ENCODE measurements at regions not wholly inside any gene's neighbourhood (a gene's known extent, or its start where the extent isn't known, plus 50 kb on each side); places are given as distances from the start of the nearest gene placed in this dataset.
"Not testable (repeated sequence)": the region's sequence is repeated elsewhere in the genome, so short reads cannot be mapped to it uniquely, and the experiment has no call there.

DNA sequence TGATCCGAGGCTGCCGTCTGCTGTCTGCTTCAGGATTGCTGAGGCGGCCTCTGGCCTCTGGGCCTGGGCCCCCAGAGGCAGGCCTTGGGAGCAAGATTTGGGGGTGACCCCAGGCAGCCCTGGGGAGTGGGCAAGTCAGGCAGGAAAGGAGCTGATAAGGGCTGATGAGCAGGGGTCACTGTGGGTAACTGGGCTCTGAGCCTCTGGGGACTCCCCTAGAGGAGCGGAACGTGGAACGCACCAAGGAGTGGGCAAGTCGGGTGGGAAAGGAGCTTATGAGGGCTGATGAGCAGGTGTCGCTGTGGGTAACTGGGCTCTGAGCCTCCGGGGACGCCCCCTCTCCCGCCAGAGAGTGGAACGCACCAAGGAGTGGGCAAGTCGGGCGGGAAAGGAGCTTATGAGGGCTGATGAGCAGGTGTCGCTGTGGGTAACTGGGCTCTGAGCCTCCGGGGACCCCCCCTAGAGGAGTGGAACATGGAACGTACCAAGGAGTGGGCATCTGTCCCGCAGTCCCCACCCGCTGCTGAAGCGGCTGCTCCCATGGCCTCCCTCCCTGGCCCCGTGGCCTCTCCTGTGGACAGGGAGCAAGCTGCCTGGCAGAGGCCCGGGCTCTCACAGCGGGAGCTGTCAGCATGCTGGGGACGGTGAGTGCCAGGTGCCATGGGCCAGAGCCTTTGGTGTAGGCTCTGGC lies 152.3 kb upstream of the ZNF469 start:
- not testable (repeated sequence) for DNase-seq

GRCh38 chr16:88230967-88231615 lies 151.7 kb upstream of the ZNF469 start:
- not testable (repeated sequence) for DNase-seq

- not testable (repeated sequence) for DNase-seq
Measured at GRCh38 chr16:88231839-88232238, 150.9 kb upstream of the ZNF469 start.

DNA sequence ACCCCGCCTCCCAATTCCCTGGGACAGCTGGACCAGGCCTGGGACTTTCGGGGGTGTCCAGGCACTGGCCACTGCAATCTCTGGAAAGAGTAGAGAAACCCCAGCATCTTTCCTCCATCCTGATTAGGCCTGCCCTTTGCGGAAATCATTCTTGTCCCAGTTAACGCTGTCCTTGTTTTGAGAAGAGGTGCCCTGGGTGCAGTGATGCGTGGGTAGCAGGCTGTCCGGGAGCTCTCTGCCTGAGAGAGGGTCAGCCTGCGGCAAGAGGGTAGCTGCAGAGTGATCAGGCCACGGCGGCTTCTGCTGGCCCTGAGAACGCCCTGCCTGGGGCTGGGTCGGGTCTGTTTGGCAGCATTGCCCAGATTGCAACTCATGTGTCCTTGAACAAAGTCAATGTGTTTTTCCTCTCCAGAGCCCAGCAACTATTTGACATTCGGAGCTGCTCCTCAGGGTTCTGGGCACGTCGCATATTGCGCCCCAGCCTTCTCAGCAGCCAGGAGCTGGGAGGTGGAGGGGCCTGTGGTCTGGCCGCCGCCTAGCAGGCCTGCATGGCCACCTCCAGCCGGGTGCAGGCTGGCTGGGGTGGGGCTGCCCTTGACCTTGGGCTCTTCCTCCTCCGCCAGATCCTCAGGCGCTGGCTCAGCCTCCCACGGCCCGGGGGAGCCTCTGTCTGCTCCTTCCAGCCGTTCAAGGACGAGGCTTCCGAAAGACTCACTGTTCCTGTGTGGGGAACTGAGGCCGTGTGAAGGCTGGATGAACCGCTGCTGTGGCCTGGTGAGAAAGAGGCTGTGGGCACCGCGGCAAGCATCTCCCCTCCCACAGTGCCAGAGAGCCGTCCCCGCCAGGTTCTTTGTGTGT lies 150.1 kb upstream of the ZNF469 start:
- DNase-seq = not testable (repeated sequence)

DNA sequence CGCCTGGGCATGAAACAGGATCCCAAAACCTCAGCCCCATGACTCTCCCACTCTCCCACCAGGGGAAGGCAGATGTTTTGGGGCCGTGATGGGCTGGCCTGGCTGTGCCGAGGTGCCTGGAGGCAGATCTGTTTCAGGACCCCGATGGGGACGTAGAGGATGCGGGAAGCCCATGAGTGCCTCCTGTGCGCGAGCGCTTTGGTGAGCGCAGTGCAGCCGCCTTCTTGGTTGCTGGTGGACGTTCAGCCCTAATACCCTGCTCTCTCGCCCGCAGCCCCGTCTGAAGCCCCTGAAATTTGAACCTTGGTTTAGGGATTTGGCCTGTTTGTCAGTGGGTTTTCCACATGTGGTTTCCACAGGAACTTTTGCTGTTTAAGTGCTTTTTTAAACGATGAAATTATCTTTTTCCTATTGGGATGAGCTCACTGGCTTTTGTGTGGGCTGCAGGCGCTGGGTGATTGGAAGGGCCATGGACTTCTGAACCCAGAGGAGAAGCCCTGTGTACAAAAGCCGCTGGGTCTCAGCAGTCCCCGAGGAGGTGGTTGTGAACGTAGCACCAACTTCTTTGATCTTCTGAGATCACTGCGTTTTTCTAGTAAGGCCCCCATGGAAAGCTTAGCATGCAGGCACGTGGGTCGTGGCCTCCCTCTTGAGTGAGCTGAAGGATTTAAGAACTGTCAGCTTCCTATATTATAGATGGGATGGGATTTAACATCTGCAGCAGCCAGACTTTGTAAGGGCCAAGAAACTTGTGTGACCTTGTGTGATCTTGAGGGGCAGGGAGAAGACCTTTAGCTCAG lies 148.9 kb upstream of the ZNF469 start:
- DNase-seq = not testable (repeated sequence)

DNA sequence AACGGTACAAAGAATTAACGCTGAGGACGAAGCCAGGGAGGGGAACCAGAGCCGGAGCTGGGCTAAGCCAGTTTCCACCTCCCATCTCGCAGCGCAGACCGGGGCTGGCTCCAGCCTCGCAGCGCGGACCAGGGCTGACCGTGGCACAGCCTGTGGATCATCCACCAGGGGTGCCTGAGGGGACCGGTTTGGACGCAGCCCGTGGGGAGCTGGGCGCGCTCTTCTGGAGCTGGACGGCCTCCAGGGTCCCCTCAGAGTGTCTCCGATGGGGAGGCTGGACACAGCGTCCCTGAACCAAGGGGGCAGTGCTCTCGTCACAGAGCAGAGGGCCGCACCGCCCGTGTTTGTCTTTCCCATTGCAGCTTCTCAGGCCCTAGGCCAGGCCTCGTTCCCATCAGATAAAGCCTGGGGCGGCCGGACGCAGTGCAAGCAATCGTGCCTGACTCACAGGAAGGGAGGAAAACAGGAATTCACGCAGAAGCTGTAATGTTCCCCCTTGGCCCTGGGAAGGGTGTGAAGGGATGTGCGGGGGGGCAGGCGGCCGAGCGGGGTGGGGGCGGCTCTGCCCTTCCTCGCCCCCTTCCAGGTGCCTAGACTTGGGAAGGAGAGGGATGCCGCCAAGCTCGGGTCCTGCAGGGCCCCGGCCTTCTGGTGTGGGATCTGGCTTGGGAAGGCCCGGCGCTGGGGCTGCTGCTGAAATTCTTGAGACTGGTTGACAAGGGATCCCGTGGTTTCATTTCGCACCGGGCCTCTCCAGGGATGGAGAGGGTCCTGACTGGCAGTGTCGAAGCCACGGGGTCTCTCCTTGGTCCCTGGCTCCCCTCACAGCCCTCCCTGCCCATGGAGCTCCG lies 148.1 kb upstream of the ZNF469 start:
- not testable (repeated sequence) for DNase-seq

DNA sequence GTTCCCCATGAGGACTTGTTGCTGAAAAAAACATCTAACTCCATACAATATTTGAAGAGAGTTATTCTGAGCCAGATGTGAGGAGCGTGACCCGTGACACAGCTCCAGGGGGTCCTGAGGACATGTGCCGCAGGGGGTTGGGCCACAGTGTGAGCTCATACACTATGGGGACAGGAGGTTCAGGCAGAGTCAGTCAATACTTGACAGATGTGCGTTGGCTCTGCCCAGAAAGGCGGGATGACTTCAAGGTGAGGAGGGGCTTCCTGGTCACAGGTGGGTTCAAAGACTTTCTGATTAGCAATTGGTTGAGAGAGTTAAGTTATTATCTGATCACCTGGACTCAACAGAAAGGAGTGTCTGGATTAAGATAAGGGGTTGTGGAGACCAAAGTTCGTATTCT lies 147.1 kb upstream of the ZNF469 start:
- not testable (repeated sequence) for DNase-seq

DNA sequence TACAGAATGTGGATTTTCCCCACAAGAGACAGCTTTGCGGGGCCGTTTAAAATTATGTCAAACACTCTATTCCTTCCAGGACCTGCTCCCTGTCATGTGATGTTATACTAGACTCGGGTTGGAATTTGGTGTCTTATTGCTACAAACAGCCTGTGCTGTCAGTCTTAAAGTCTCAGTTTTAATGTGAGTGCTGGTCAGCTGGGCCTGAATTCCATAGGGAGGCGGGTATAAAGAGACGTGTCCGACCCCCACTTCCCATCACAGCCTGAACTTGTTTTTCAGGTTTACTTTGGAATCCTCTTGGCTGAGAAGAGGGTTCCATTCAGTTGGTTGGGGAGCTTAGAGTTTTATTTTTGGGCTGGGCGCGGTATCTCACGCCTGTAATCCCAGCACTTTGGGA lies 146.5 kb upstream of the ZNF469 start:
- not testable (repeated sequence) for DNase-seq

DNA sequence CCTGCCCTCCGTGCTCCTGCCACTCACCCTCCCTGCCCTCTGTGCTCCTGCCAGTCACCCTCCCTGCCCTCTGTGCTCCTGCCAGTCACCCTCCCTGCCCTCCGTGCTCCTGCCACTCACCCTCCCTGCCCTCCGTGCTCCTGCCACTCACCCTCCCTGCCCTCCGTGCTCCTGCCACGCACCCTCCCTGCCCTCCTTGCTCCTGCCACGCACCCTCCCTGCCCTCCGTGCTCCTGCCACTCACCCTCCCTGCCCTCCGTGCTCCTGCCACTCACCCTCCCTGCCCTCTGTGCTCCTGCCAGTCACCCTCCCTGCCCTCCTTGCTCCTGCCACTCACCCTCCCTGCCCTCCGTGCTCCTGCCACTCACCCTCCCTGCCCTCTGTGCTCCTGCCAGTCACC lies 145.4 kb upstream of the ZNF469 start:
- DNase-seq = not testable (repeated sequence)

- DNase-seq = not testable (repeated sequence)
Measured at GRCh38 chr16:88237761-88238415, 144.9 kb upstream of the ZNF469 start.

GRCh38 chr16:88238732-88239274 lies 144.0 kb upstream of the ZNF469 start:
- DNase-seq = not testable (repeated sequence)

DNA sequence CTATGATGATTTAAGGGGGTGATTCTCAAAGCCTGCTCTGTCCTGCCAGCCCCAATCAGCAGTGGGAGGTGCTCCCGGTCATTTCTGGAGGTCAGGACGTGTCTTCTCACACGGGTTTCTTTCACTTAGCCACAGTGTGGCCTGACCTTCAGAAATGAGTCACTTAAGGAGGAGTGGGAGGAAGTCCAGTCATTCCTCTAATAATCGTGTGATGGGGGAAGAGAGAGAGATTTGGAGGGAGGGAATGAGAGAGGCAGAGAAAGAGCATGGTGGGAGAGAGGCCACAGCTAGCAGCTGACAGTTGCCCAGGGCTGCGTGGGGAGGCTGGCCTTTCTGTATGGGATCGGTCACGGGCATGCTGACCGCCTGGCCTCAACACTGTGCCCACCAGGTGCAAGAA lies 142.6 kb upstream of the ZNF469 start:
- DNase-seq = not testable (repeated sequence)

DNA sequence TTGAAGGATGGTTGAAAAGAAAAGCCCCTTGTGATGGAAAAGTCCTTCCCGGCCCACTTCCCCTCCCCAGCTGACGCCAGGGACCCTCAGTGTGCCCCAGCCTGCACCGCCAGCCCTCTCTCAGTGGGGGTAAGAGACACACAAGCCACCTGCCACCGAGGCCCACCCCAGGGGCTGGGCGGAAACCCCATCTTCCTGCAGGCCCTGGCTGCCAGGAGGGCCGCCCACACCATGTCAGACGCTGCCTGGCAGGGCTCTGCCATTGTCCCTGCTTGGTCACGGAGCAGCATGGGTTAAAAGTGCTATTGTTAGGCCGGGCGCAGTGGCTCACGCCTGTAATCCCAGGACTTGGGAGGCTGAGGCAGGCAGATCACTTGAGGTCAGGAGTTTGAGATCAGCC lies 142.0 kb upstream of the ZNF469 start:
- DNase-seq = not testable (repeated sequence)

GRCh38 chr16:88241404-88242311 lies 141.1 kb upstream of the ZNF469 start:
- DNase-seq = not testable (repeated sequence)

- not testable (repeated sequence) for DNase-seq
Measured at GRCh38 chr16:88242312-88243295, 140.2 kb upstream of the ZNF469 start.

DNA sequence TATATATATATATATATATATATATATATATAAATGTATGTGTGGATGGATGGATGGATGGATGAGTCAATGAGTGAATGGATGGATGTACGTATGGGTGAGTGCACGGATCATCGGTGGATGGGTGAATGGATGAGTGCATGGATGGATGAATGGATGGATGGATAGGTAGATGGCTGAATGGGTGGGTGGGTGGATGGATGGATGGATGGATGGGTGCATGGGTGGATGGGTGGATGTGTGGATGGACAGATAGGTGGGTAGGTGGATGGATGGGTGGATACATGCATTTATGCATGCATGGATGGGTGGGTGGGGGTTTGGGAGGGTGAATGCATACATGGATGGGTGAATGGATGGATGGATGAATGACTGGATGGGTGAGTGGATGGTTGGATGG lies 138.8 kb upstream of the ZNF469 start:
- DNase-seq = not testable (repeated sequence)

DNA sequence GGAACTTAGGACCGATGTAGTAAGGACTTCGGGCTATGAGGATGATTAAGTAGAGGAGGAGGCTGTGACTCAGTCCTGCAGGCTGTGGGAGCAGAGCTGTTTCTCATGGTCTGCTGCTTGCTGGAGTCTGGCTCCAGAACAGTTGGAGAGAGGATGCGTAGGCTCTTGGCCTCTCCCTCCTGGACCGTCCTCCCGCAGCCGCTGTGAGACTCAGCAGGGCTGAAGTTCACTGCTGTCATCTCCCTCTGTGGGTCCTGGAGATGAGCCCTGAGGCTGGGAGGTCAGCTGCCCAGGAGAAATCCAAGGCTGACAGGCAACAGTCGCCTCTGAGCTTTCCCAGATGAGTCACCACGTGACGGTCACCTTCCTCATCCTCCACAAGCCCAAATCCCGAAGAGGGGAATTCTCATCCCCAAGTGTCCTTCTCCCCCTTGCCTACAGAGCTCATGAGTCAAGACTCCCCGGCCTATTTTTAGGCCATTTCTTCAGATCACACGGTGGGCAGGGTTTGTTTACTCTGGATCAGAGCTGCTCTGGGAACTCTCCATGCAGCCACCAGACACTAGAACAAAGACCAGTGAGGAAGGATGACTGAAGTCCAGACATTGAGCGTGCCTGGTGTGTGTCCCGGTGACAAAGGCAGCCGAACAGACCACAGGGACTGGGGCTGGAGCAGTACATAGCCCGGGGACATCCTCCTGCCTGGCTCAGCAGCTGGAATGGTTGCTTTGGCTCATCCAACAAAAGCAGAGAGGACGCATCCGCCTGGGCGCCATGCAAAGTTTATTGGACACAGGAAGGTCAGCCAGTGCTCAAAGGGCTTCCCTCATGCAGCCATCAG lies 137.3 kb upstream of the ZNF469 start:
- not testable (repeated sequence) for DNase-seq
